GM18870 (cell line): ENCODE measurements at regions not wholly inside any gene's neighbourhood (a gene's known extent, or its start where the extent isn't known, plus 50 kb on each side); places are given as distances from the start of the nearest gene placed in this dataset.
"Not testable (repeated sequence)": the region's sequence is repeated elsewhere in the genome, so short reads cannot be mapped to it uniquely, and the experiment has no call there.

Experiments
- ATAC-seq: cut with Tn5 transposase; IDR thresholded peaks from one replicate; pipeline ENCODE4 v1.9.1; 2021; ENCODE audit warnings: moderate library complexity; ENCODE audit not compliant: unreplicated experiment

- ATAC-seq, result no peak
Observed at GRCh38 chrX:44785652-44786051, 58.2 kb upstream of the DUSP21 start.

- ATAC-seq, result no peak
Observed at GRCh38 chrX:44784241-44784640, 59.6 kb upstream of the DUSP21 start.

GRCh38 chrX:44778254-44778653 is 65.6 kb upstream of the DUSP21 start:
- no peak for ATAC-seq

- no peak for ATAC-seq
Observed at GRCh38 chrX:44775726-44776125, 68.1 kb upstream of the DUSP21 start.

GRCh38 chrX:44774066-44774465 is 69.8 kb upstream of the DUSP21 start:
- not testable (repeated sequence) for ATAC-seq

- ATAC-seq, result no peak
Observed at GRCh38 chrX:44770121-44770520, 73.7 kb upstream of the DUSP21 start.

- no peak for ATAC-seq
Observed at GRCh38 chrX:44767308-44767707, 76.5 kb upstream of the DUSP21 start.

GRCh38 chrX:44765556-44765955 is 78.3 kb upstream of the DUSP21 start:
- ATAC-seq, result no peak

- ATAC-seq, result no peak
Observed at GRCh38 chrX:44747969-44748368, 95.9 kb upstream of the DUSP21 start.

GRCh38 chrX:44747317-44747716 is 96.5 kb upstream of the DUSP21 start:
- ATAC-seq, result no peak

GRCh38 chrX:44744799-44745198 is 99.0 kb upstream of the DUSP21 start:
- no peak for ATAC-seq

- no peak for ATAC-seq
Observed at GRCh38 chrX:44742480-44743155, 101.2 kb upstream of the DUSP21 start.

GRCh38 chrX:44741859-44742258 is 102.0 kb upstream of the DUSP21 start:
- not testable (repeated sequence) for ATAC-seq

- ATAC-seq, result not testable (repeated sequence)
Observed at GRCh38 chrX:44741458-44741857, 102.4 kb upstream of the DUSP21 start.

GRCh38 chrX:44735498-44735897 is 108.3 kb upstream of the DUSP21 start:
- no peak for ATAC-seq

- no peak for ATAC-seq
Observed at GRCh38 chrX:44733931-44734330, 109.9 kb upstream of the DUSP21 start.

- ATAC-seq, result no peak
Observed at GRCh38 chrX:44731160-44731559, 112.7 kb upstream of the DUSP21 start.

- ATAC-seq, result no peak
Observed at GRCh38 chrX:44723426-44723825, 120.4 kb upstream of the DUSP21 start.

GRCh38 chrX:44708470-44708869 is 135.4 kb upstream of the DUSP21 start:
- ATAC-seq, result no peak

GRCh38 chrX:44705817-44706551 is 137.8 kb upstream of the DUSP21 start:
- ATAC-seq, result no peak

- no peak for ATAC-seq
Observed at GRCh38 chrX:44698357-44698756, 145.5 kb upstream of the DUSP21 start.

GRCh38 chrX:44693255-44693654 is 150.6 kb upstream of the DUSP21 start:
- ATAC-seq, result no peak

GRCh38 chrX:44690129-44690528 is 147.5 kb upstream of the FUNDC1 start:
- ATAC-seq, result no peak
